ENCODE measurements at regions not wholly inside any gene's neighbourhood (a gene's known extent, or its start where the extent isn't known, plus 50 kb on each side); places are given as distances from the start of the nearest gene placed in this dataset.
"Not testable (repeated sequence)": the region's sequence is repeated elsewhere in the genome, so short reads cannot be mapped to it uniquely, and the experiment has no call there.

DNA sequence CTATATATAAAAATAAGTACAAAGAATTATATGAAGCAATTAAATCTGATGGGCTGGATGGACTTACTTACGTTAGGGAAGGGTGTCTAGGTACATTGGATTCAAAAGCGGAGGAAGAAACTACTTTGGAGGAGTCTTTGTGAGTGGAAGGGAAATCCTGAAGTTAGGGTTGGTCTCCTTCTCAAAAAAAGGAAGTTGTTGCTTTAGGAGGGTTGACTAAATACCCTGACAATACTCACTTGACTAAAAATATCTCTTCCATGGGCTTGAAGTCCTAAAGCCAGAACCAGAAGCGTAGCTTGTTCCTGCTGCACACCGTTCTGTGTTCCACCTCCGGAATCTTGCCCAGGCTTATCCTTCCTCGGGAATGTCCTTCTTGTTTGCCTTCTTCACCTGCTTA is 143.3 kb upstream of the ZEB2 start:
- DNase-seq (ENCODE audit: low spot score), result no peak

DNA sequence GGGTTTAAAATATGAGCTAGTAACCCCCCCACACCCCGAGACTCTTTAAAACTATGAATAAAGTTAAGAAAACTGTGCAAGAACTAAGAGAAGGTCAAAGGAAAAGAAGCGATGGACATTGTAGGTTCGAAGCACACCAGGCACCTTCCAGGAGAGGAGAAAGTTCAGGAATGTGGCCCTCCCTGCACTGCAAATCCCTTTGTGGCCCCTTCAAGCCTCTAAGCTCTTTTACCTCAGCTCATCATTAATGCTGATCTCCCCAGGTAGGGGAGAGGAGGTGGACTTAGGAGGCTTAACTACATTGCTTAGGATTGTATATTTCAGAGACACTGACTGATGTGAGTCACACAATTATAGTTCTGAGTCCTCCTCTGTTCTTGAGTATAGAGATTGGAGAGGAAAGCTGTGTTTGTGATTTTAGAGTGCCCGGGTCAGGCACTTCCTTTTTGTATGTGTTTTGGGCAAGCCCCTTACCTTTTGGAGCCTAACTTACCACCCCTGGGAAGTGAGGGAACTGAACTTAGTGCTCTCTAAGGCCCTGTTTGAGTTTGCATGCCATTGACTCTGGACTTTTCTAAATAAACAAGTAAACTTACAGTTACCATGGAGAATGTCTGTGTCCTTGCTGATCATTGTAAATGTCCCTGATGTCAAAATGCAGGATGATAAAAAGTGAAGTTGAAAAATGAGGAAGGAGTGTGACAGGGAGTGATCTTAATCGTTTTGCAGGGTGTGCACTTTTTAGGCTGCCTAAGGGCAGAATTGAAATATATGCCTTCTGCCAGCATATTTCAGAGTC is 140.8 kb upstream of the ZEB2 start:
- no peak for DNase-seq (ENCODE audit: low spot score)

DNA sequence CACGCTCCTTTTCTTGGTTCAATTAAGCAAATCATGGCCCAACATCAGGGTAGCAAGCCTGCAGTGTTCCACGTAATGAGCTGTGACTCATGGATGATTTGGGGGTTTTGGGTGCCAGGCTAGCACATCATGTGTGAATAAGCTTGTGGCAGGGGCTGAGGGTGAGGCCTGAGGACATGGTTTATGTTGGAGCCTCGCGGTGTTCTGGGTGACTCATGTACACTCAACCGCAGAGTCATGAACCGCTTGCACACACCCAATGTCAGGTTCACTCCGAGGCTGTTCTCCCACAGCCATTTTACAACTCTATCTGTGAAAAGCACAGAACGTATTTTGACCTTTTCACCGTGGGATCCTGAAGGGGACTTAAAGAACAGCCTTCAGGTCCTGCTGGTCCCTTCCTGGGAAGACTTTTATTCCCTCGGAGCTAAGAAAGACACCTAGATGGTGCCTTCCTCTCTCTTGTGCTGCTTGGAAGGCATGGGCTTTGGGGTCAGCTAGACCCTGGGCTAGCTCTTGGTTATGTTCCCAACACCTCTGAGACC is 139.9 kb upstream of the ZEB2 start:
- DNase-seq (ENCODE audit: low spot score), result no peak

DNA sequence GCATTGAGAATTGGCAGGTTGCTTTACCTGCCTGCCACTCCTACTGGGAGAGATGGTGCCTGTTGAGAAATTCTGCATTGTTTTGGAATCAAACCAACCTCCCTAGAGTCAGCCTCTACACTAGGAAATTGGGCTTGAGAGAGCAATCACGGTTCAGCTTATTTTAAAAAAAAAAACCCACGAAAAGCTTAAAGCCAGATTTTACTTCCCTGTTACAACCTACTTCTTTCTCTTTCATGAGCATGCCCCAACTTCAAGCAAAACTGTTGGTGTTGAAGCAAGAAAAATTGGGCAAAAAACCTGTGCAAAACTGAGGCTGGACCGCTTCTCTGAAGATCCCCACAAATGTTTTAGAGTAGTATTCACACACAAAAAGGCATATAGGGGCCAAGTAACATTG is 134.6 kb upstream of the ZEB2 start:
- DNase-seq (ENCODE audit: low spot score), result no peak

- no peak for DNase-seq (ENCODE audit: low spot score)
These were observed 131.0 kb upstream of the ZEB2 start for GRCh38 chr2:144650907-144651306.

DNA sequence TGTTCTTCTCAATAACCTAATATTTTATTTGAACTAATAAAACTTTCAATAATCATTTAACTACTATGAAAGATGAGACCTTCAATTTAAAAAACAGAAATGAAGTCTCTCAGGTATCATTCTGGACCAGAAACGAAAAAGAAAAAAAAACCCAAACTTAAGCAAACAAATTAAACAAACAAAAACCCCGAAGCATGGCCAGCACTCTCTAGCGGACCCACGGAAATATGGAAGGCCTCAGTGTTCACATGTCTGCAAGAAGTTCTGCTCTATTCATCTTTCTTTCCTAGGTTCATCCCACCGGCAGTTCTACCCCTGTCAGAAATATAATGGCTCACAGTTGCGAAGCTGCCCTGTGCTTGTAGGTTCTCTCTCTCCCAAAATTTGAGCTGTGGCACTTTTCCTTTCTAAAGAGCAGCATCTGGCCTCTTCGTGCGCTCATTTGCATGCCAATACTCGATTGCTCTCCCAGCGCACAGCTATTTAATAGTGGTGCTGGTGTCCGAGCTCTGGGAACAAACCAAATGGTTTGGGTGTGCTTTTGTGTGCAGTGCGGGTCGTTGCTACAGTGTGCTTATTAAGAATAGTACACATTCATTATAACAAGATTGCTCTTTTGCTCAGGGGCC is 129.0 kb upstream of the ZEB2 start:
- peak; percentile 29 for DNase-seq (ENCODE audit: low spot score)

GRCh38 chr2:144645083-144645778 is 125.3 kb upstream of the ZEB2 start:
- no peak for DNase-seq (ENCODE audit: low spot score)

DNA sequence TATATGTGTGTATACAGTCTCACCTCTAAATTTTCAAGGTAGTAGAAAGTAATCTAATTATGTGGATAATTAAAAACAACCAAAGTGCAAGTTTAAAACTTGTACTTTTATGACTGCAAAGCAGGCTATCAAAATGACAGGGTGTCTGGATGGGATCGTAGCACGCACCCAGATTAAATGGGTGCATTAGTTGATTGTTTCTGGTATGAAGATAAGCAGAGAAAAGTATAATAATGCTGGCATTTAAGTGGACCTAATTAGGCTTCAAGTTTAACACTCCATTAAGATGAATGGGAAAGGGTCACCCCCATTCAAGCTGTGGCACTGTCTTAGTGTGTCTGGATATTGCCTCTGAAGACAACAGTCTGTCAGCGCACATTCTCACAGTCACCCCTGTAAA is 124.6 kb upstream of the ZEB2 start:
- no peak for DNase-seq (ENCODE audit: low spot score)

GRCh38 chr2:144643537-144644336 is 123.8 kb upstream of the ZEB2 start:
- no peak for DNase-seq (ENCODE audit: low spot score)

DNA sequence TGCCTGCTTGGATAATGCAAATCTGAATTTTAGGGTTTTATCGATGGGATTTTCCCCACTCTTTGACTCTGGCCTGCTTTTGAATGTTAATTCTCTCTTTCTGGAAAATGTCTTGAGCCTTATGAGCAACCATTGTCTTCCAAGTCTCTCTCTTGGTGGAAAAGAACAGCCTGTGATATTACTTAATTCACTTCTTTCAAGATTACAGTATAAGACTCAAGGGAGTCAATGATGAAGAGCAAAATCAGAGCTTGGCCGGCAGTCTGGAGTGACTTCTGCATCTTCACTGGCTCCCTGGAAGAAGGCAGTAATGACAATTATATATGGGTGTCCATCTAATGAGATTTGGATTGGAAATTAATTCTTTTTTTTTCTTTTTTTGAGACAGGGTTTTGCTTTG is 122.9 kb upstream of the ZEB2 start:
- DNase-seq (ENCODE audit: low spot score), result no peak

- no peak for DNase-seq (ENCODE audit: low spot score)
These were observed 122.2 kb upstream of the ZEB2 start for GRCh38 chr2:144642131-144642530.

- DNase-seq (ENCODE audit: low spot score), result not testable (repeated sequence)
These were observed 118.3 kb upstream of the ZEB2 start for GRCh38 chr2:144638250-144638649.

GRCh38 chr2:144636860-144637259 is 116.9 kb upstream of the ZEB2 start:
- not testable (repeated sequence) for DNase-seq (ENCODE audit: low spot score)

DNA sequence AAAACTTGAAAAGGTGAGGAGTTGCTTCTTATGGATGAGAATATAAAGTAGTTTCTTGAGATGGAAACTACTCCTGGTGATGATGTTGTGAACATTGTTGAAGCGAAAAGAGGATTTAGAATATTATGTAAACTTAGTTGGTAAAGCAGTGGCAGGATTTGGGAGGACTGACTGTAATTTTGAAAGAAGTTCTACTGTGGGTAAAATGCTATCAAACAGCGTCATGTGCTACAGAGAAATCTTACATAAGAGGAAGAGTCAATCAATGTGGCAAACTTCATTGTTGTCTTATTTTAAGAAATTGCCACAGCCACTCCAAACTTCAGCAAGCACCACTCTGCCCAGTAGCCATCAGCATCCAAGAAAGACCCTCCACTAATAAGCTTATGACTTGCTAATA is 112.9 kb upstream of the ZEB2 start:
- DNase-seq (ENCODE audit: low spot score), result no peak

DNA sequence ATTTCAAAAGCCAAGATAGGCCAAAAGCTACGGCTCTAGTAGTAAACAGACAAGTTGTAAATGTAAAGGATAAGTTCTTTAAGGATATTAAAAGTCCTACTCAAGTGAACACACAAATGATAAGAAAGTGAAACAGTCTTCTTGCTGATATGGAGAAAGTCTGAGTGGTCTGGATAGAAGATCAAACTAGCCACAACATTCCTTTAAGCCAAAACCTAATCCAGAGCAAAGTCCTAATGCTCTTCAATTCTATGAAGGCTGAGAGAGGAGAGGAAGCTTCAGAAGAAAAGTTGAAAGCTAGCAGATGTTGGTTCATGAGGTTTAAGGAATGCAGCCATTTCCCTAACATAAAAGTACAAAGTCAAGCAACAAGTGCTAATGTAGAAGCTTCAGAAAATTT is 111.7 kb upstream of the ZEB2 start:
- no peak for DNase-seq (ENCODE audit: low spot score)

DNA sequence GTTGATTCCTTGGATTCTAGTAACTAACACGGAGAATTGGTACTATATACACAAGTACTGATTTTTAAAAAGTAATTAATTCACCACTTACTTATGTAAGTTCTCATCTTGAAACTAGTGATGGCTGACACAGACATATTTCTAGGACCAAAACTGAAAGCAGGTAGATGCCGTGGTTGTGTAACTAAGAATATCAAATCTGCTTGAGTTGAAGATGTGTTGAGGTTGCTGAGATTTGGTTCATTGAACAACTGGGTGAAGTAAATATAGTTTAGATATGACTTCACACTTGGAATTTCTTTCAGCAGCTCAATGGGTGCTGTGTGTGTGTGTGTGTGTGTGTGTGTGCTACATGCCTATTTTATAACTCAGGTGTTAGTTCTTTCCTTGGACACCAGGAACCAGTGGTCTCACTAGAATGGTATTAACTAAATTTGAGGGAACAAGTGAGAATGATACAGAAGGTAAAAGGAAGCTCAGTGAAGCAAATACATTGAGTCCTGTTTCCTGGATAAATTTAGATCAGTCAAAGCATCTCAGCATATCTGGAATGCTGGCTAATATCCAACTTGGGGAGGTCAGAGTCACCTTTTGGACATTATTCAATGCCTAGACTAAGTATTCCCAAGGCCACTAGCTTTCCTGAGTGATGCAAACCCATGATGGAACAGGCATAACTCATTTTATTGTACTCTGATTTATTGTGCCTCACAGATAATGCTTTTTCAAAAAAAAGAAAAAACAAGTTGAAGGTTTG is 110.7 kb upstream of the ZEB2 start:
- DNase-seq (ENCODE audit: low spot score), result no peak

GRCh38 chr2:144629935-144630334 is 110.0 kb upstream of the ZEB2 start:
- DNase-seq (ENCODE audit: low spot score), result no peak

DNA sequence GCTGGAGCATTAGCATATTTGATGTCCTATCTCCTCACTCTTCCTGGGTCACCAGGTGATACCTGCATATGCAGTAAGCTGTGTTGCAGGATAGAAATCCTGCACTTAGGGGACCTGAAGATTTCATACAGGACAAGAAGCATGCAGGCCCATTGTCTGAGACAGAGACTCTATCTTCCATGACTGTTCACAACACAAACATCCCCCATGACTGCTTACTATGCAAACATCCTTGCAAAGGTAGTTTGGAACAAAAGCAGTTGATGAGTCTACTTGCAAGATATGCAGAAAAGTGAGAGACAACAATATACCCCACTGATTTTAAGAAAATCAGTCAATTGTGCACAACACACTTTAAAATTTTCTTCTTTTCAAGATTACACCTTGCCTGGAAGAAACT is 108.6 kb upstream of the ZEB2 start:
- DNase-seq (ENCODE audit: low spot score), result no peak

GRCh38 chr2:144625626-144626025 is 105.7 kb upstream of the ZEB2 start:
- DNase-seq (ENCODE audit: low spot score), result no peak

DNA sequence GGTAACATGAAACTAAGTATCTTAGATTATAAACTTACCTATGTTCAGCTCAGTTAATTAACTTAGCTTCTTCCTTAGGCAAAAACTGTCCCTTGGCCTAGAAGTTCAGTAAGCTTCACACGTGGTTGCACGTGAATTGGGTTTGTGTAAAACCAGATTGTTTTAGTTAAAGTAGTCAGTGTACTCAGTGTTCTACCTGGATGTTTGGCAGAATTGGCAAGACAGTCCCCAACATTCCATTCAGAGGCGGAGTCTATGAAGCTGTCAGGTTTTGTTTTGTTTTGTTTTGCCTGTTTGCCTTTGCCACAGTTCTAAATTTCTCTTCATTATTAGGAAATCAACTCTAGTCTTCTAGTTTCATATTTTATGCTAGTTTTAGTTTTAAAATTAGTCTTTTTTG is 105.3 kb upstream of the ZEB2 start:
- DNase-seq (ENCODE audit: low spot score), result no peak

- DNase-seq (ENCODE audit: low spot score), result no peak
These were observed 104.5 kb upstream of the ZEB2 start for GRCh38 chr2:144624451-144624850.

All from iPS-NIHi11 (cell line).